ENCODE measurements at regions not wholly inside any gene's neighbourhood (a gene's known extent, or its start where the extent isn't known, plus 50 kb on each side); places are given as distances from the start of the nearest gene placed in this dataset.

DNA sequence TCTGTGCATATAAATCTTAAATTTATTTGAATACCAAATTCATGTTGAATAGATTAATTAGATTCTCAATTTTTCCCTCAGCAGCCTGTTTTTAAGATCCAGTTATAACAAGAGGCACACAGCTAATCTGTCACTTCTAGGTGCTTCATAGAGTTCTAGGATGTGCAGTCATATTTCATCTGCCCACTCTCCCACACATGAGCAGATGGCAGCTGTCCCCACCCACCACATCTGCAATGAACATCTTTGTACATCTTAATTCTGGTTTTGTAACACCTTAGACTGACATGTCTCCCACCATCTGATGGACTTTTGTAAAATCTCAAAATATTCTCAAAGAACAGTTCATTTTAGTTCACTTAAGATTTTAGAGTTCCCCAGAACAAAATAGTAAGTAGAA is 250.8 kb upstream of the ST6GAL2 start:
- H3K27me3 Mint-ChIP-seq (ENCODE audit: low read depth), result no peaks in the 10 kb centered on the region; the same call in none of the 2 replicates
- H3K36me3 Mint-ChIP-seq (ENCODE audit: insufficient read depth in 1 of 3, low read depth in 3 of 3), result no peaks in the 10 kb centered on the region
- H3K27ac Mint-ChIP-seq, result no peak overlapping the region; a peak in 1 of 7 replicates
- H3K4me1 ChIP-seq (ENCODE audit: insufficient read depth, low read length), result no peaks in the 10 kb centered on the region
- no peak overlapping the region for H2BK20ac ChIP-seq (ENCODE audit: low read depth, low read length, poor library complexity, severe bottlenecking)
- H3K56ac ChIP-seq (ENCODE audit: insufficient read length, low read depth, low read length), result no peak overlapping the region
- no peaks in the 10 kb centered on the region for H3K79me2 ChIP-seq (ENCODE audit: insufficient read depth, low read length)
- H3K27ac ChIP-seq (ENCODE audit: insufficient read length, low read depth, low read length), result no peak overlapping the region
- no peak overlapping the region for H3K4ac ChIP-seq (ENCODE audit: low read depth, low read length)
- H4K5ac ChIP-seq (ENCODE audit: insufficient read length, low read depth, low read length), result no peak overlapping the region
- H2AFZ ChIP-seq (ENCODE audit: low read length), result no peak overlapping the region
- H3T11ph ChIP-seq (ENCODE audit: low read length), result no peak overlapping the region
- TF ChIP-seq, protein P1, sequence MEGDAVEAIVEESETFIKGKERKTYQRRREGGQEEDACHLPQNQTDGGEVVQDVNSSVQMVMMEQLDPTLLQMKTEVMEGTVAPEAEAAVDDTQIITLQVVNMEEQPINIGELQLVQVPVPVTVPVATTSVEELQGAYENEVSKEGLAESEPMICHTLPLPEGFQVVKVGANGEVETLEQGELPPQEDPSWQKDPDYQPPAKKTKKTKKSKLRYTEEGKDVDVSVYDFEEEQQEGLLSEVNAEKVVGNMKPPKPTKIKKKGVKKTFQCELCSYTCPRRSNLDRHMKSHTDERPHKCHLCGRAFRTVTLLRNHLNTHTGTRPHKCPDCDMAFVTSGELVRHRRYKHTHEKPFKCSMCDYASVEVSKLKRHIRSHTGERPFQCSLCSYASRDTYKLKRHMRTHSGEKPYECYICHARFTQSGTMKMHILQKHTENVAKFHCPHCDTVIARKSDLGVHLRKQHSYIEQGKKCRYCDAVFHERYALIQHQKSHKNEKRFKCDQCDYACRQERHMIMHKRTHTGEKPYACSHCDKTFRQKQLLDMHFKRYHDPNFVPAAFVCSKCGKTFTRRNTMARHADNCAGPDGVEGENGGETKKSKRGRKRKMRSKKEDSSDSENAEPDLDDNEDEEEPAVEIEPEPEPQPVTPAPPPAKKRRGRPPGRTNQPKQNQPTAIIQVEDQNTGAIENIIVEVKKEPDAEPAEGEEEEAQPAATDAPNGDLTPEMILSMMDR (conservative IDR thresholded peaks at IDR 0.05), result no peak
- H3K9me3 Mint-ChIP-seq, result peaks cover 0 to 6% of the 10 kb centered on the region in 2 experiments; a peak in 2 of 5 replicates
- H3K23me2 ChIP-seq (ENCODE audit: insufficient read length, low read depth, low read length, poor library complexity, severe bottlenecking), result peaks cover 2% of the 10 kb centered on the region
- no peak overlapping the region for H3K18ac ChIP-seq (ENCODE audit: insufficient read length, low read depth, low read length)
- no peaks in the 10 kb centered on the region for H3K79me1 ChIP-seq (ENCODE audit: insufficient read depth, low read depth, low read length, poor library complexity, severe bottlenecking)
- no peak overlapping the region for H4K8ac ChIP-seq (replicated peaks; ENCODE audit: insufficient read length, low read depth, low read length)
- no peak overlapping the region for H2AK5ac ChIP-seq (ENCODE audit: insufficient read length, low read length)
- no peak overlapping the region for H3K4me2 ChIP-seq (ENCODE audit: insufficient read depth, insufficient read length, low read length)
- H2BK15ac ChIP-seq (ENCODE audit: low read depth, low read length), result no peak overlapping the region
- H2BK5ac ChIP-seq (ENCODE audit: insufficient read length, low read length), result no peak overlapping the region
- H3K9me3 ChIP-seq (ENCODE audit: control insufficient read depth, low read depth, low read length), result no peaks in the 10 kb centered on the region
- H3K14ac ChIP-seq (ENCODE audit: insufficient read depth, low read length), result no peak overlapping the region
- no peak overlapping the region for H3K4me3 Mint-ChIP-seq
- DNase-seq, result no peak
- H3K9ac ChIP-seq (ENCODE audit: extremely low read depth, insufficient read length, low read length), result no peak overlapping the region
- no peak overlapping the region for H3K23ac ChIP-seq (ENCODE audit: insufficient read length, low read depth, low read length)
- H3K4me1 Mint-ChIP-seq, result no peaks in the 10 kb centered on the region
- H4K20me1 ChIP-seq (ENCODE audit: control insufficient read depth, insufficient read depth, insufficient read length), result no peaks in the 10 kb centered on the region
- H2BK120ac ChIP-seq (ENCODE audit: low read depth, low read length, poor library complexity, severe bottlenecking), result no peak overlapping the region
- no peaks in the 10 kb centered on the region for H3K27me3 ChIP-seq (ENCODE audit: insufficient read depth, low read length)
- no peak overlapping the region for H2BK12ac ChIP-seq (ENCODE audit: insufficient read length, low read depth, low read length)
- no peak overlapping the region for H4K91ac ChIP-seq (ENCODE audit: insufficient read length, low read depth, low read length)

Data from H9 (cell line).